ENCODE measurements at regions not wholly inside any gene's neighbourhood (a gene's known extent, or its start where the extent isn't known, plus 50 kb on each side); places are given as distances from the start of the nearest gene placed in this dataset.

DNA sequence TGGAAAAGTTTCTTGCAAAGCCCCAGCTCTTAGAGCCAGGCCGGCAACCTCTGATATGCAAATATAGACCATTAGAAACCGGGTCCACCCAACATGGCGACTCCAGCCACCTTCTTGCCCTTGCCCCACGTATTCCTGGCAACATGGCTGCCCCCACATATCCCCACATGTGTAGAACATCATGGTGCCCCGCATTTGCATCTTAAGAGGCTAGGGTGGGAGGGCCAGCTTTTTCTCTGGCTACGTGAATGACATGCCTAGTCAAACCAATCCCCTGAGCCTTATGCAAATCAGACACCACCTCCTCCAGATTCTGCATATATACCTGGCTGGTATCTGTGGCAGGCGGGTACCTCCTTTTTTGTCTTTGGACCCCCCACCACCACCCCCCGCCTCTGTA, 106.1 kb upstream of the PTPRT start:
- TF ChIP-seq POLR2A (IDR thresholded peaks at IDR 0.05; ENCODE audit: low read length) (no peak), GATA1 (IDR thresholded peaks at IDR 0.05; ENCODE audit: low read depth, low read length) (no peak)

Data from erythroblast (primary cell).